NAMALWA (cell line): ENCODE measurements at regions not wholly inside any gene's neighbourhood (a gene's known extent, or its start where the extent isn't known, plus 50 kb on each side); places are given as distances from the start of the nearest gene placed in this dataset.
A peak's percentile ranks its signal among the peaks of the same experiment; 100 is the strongest.
"Not testable (repeated sequence)": the region's sequence is repeated elsewhere in the genome, so short reads cannot be mapped to it uniquely, and the experiment has no call there.

Source experiments
- DNase-seq: peaks from one replicate; pipeline ENCODE4 v3.0.0-alpha.2; 2015; ENCODE audit warnings: low spot score

DNA sequence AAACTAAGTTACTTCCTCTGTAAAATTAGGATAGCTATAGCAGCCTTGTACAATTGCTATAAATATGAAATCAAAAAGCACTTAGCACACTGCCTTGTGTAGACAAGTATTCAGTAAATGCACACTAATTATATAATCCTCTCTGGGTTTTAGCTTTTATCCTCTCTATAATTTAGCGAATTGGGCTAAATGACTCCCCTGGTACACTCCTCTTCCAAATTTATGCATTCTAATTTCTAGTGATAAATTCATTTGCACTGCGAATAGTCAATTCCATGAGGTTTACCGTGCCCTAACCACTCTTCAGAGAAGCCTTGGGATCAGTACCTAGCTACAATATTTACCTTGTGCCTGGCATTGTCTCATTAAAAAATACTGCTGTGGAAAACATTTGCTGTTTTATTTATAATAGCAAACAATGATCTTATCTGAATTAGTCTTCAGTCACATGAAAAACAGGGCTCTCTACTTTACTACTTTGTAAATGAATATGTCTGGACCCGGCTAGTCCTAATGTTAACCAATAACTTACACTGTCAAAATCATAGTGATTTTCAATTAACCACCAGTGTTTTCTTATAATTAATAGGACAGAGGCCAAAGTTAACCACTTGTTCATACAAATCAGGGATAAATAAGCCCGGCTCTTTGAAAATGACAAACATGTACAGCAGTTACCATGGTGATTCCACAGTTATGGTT lies 577.9 kb downstream of the IPMK start:
- DNase-seq, result no peak

- no peak for DNase-seq
These were observed 587.8 kb downstream of the IPMK start for GRCh38 chr10:57679916-57680315.

DNA sequence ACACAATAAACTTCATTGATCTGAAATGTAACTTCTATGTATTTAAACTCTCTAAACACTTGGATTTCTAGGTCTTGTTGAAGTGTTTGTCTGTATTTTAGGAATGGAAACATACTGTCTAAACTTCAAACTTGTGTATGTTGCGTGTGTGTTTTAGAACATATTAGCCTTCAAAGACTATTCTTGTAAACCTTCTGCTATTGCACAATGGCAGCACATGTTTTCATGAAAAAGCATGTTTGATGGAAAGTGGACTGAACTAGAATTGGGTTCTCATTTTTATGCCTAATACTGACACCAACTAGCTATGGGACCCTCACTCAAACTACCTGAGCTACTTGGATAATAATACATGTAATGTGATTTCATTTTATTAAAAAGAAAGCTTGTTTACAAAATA lies 592.6 kb downstream of the IPMK start:
- no peak for DNase-seq

- no peak for DNase-seq
These were observed 594.2 kb downstream of the IPMK start for GRCh38 chr10:57673446-57673960.

DNA sequence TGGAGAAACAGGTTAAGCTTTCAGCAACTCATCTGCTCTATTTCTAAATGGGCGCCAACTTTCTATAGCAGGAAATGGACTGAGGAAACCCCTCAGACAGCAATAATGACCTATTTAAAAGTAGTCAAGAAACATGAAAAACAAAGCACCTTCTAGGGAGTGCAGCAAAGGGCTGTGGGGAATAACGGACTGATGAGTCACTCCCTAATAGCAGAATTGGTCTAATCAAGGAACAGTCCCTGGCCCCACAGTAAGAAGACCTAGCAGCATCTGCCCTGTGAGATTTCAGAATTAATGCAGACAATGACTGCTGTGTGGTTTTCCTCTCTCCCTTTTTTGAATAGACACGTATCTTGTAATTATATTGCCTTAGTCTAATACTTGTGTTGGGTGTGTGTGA lies 602.9 kb downstream of the IPMK start:
- DNase-seq, result no peak

GRCh38 chr10:57663401-57663800 lies 604.3 kb downstream of the IPMK start:
- no peak for DNase-seq

GRCh38 chr10:57661206-57661605 lies 606.5 kb downstream of the IPMK start:
- no peak for DNase-seq

- peak; percentile 67 for DNase-seq
These were observed 610.4 kb downstream of the IPMK start for GRCh38 chr10:57657164-57657765.

- no peak for DNase-seq
These were observed 612.8 kb downstream of the IPMK start for GRCh38 chr10:57654856-57655255.

DNA sequence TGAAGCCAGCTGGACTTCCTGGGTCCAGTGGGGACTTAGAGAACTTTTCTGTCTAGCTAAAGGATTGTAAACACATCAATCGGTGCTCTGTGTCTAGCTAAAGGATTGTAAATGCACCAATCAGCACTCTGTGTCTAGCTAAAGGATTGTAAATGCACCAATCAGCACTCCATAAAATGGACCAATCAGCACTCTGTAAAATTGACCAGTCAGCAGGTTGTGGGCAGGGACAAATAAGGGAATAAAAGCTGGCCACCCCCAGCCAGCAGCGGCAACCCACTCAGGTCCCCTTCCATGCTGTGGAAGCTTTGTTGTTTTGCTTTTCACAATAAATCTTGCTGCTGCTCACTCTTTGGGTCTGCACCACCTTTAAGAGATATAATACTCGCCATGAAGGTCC lies 622.6 kb downstream of the IPMK start:
- not testable (repeated sequence) for DNase-seq

DNA sequence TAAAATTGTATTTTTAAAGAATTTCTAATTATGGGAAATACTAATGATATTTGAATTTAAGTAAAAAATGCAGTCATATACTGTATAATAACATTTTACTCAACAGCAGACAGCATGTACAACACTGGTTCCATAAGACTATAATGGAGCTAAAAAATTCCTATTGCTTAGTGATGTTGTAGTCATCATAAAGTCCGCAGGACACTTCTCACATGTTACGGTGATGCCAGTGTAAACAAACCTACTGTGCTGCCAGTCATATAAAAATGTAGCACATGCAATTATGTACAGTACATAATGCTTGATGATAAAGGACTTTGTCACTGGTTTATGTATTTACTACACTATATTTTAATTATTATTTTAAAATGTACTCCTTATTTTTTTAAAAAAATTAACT lies 629.3 kb downstream of the IPMK start:
- no peak for DNase-seq

GRCh38 chr10:57628592-57629284 lies 639.0 kb downstream of the IPMK start:
- DNase-seq, result no peak

DNA sequence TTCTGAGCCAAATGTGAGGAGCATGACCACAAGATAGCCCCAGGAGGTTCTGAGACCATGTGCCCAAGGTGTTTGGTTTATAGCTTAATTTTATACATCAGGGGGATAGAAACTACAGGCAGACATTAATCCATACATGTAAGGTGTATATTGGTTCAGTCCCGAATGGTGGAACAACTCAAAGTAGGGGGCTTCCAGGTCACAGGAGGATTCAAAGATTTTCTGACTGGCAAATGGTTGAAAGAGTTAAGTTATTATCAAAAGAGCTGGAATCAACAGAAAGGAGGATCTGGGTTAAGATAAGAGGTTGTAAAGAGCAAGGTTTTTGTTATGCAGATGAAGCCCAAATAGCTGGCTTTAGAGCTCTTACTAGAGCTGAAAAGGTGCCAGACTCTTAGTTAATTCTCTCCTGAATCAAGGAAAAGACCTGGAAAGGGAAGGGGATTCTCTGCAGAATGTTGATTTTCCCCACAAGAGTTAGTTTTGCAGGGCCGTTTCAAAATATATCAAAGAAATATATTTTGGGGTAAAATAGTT lies 640.0 kb downstream of the IPMK start:
- DNase-seq, result no peak

GRCh38 chr10:57624856-57625592 lies 642.7 kb downstream of the IPMK start:
- DNase-seq, result no peak

GRCh38 chr10:57624066-57624465 lies 643.6 kb downstream of the IPMK start:
- DNase-seq, result no peak

DNA sequence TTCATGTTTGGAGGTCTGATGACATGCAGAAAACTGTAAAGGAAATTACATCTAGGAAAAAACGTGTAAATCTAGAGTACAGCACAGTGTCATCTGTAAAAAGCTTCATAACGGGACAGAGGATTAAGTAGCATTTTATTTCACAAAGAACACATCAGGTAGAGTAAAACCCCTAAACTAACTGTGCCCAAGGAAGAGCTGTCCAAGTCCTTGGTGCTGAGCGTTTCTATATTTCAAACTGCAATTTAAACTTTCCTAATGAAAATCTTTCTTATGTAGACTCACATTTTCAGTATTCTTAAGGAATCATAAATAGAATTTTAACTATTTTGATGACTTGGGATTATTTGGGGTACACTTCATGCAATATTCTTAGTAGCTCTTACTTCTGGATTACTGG lies 646.2 kb downstream of the IPMK start:
- no peak for DNase-seq

DNA sequence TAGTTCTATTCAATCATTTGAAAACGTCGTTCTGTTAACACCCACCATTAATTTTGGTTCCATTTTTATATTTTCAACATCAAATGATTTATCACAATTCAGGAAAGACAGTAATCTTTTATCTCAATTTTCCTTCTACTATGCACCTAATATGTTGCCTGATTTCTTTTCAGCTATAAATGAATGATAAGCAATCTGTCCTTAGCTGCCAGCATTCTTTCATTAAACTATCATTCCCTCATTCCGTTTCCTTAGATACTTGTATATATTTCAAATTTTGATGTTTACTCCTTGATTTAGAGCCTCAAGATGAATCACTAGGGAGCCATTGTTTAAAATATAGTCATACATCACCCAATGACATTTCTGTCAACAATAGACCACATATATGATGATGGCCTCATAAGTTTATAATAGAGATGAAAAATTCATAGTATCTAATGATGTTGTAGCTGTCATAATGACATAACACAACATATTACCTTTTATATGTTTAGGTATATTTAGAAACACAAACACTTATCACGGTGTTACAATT lies 661.7 kb downstream of the IPMK start:
- no peak for DNase-seq

DNA sequence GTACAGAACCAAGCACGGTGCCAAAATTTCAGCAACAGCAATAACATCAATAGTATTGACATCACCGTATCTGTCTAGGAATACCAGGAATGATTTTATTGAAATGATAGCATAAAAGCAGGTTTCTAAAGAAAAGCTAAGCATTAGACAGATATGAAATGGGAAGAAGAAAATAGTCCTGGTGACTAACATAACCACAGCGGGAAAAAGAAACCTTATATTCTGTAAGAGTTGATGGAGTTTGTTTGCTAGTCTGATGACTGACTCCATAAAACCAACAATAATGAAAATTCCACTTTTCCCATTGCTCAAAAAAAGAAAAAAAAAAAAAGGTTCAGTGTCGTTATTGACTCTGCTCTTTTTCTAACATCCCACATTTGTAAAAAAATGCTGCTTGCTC lies 668.3 kb downstream of the IPMK start:
- DNase-seq, result no peak

- no peak for DNase-seq
These were observed 673.6 kb downstream of the IPMK start for GRCh38 chr10:57593983-57594573.

DNA sequence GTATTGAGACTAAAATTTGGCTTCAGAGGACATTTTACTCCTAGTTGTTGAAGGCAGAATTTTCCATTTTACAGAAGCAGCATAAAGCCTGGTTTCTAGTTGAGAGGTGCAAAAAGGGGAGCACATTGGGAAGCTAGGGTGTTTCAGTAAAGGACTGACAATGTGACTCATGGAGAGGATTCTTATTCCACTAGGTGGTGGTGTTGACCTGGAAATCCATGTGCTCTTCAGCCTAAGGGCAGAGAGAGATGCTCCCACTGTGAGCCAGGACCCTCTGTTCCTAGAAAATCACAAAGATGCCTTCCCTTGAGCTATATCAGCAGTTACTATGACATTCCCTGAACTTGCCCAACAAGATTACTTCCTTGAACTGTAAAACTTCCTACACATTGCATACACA lies 687.8 kb downstream of the IPMK start:
- peak; percentile 20 for DNase-seq

DNA sequence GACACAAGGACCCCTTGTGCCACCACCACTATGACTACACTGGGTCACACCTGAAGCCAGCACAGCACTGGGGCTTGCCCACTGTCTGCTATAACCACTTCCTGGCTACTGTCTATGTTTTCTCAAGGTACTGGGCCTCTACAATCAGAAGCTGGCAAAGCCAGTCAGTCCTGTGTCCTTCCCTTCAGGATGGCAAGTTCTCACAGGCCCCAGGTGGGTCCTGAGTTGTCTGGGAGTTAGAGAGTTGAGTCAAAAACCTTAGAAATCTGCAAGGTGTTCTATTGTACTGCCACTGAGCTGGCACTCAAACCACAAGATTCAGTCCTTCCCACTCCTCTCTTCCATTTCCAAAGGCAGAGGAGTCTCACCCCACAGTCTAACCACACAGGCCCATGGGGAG lies 705.5 kb downstream of the IPMK start:
- no peak for DNase-seq

- not testable (repeated sequence) for DNase-seq
These were observed 715.9 kb downstream of the IPMK start for GRCh38 chr10:57551774-57552173.
